ENCODE measurements at regions not wholly inside any gene's neighbourhood (a gene's known extent, or its start where the extent isn't known, plus 50 kb on each side); places are given as distances from the start of the nearest gene placed in this dataset.

DNA sequence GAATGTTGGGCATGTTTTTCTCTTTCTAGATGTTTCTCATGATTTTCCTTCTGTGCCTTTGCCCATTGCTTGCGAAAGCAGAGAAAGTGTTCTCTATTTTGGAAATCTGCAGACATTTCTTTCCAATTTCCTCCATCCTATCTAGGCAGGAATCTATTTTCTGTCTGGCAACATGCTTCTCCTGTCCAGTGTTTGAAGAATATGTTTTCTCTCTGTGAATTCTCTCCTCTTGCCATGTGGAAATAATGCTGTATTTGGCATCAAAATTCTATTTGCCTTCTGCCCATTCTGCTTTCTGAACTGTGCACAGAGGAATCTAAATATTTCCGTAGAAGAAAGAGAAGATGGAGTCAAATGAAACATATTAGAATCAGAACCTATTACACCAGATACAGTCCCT is 833.3 kb downstream of the CDH9 start:
- TF ChIP-seq TARDBP (IDR thresholded peaks at IDR 0.05), result no peak
- no peak for TF ChIP-seq L3MBTL2 (conservative IDR thresholded peaks at IDR 0.05)
- no peak for TF ChIP-seq FOXM1 (IDR thresholded peaks at IDR 0.05; ENCODE audit: borderline replicate concordance)
- no peak for TF ChIP-seq FOXA1 (IDR thresholded peaks at IDR 0.05)
- TF ChIP-seq BHLHE40 (IDR thresholded peaks at IDR 0.05; ENCODE audit: borderline replicate concordance), result no peak
- no peak for TF ChIP-seq FOXK2 (IDR thresholded peaks at IDR 0.05)
- TF ChIP-seq SP1 (IDR thresholded peaks at IDR 0.05), result no peak
- TF ChIP-seq ARNT (IDR thresholded peaks at IDR 0.05), result no peak
- TF ChIP-seq PKNOX1 (IDR thresholded peaks at IDR 0.05), result no peak
- no peak for TF ChIP-seq CTBP1 (IDR thresholded peaks at IDR 0.05; ENCODE audit: borderline replicate concordance)

All from HEK293T (cell line).